H1 (cell line): ENCODE measurements at regions not wholly inside any gene's neighbourhood (a gene's known extent, or its start where the extent isn't known, plus 50 kb on each side); places are given as distances from the start of the nearest gene placed in this dataset.

Source experiments
- EZH2 ChIP-seq: fragments of 200-600 bp; sonication (generic); IDR thresholded peaks from 2 replicates; pipeline ENCODE4 v1.7.1; 2012; ENCODE audit warnings: low read depth, mild to moderate bottlenecking, moderate library complexity, low read length, inconsistent platforms; ENCODE audit not compliant: severe bottlenecking
- RFX5 ChIP-seq: IDR thresholded peaks from 2 replicates; pipeline ENCODE4 v1.6.1; 2011; ENCODE audit warnings: low read depth, low read length, improper control_type of control experiment, borderline replicate concordance
- SP1 ChIP-seq: IDR thresholded peaks from 2 replicates; pipeline ENCODE4 v1.6.1; 2011; ENCODE audit warnings: low read depth, low read length

GRCh38 chr5:158245513-158245912 is 386.6 kb upstream of the CLINT1 start:
- no peak for TF ChIP-seq EZH2
- no peak for TF ChIP-seq SP1
- TF ChIP-seq RFX5 = no peak
